GM19468 (cell line): ENCODE measurements at regions not wholly inside any gene's neighbourhood (a gene's known extent, or its start where the extent isn't known, plus 50 kb on each side); places are given as distances from the start of the nearest gene placed in this dataset.

Experiments
- ATAC-seq: cut with Tn5 transposase; IDR thresholded peaks from one replicate; pipeline ENCODE4 v1.9.1; 2021; ENCODE audit warnings: mild to moderate bottlenecking, moderate library complexity, moderate number of reproducible peaks; ENCODE audit not compliant: unreplicated experiment; ENCODE audit errors: extremely low read depth

- ATAC-seq = no peak
These were observed 154.5 kb downstream of the TENT4A start for GRCh38 chr5:6867712-6868111.

- no peak for ATAC-seq
These were observed 154.9 kb downstream of the TENT4A start for GRCh38 chr5:6868171-6868570.

- no peak for ATAC-seq
These were observed 155.5 kb downstream of the TENT4A start for GRCh38 chr5:6868575-6869215.

- no peak for ATAC-seq
These were observed 156.4 kb downstream of the TENT4A start for GRCh38 chr5:6869677-6870076.

- no peak for ATAC-seq
These were observed 159.4 kb downstream of the TENT4A start for GRCh38 chr5:6872441-6873160.

- no peak for ATAC-seq
These were observed 160.1 kb downstream of the TENT4A start for GRCh38 chr5:6873359-6873758.

- ATAC-seq = no peak
These were observed 162.1 kb downstream of the TENT4A start for GRCh38 chr5:6875376-6875775.

GRCh38 chr5:6877986-6878828, 165.0 kb downstream of the TENT4A start:
- ATAC-seq = no peak

- no peak for ATAC-seq
These were observed 172.3 kb downstream of the TENT4A start for GRCh38 chr5:6885581-6885980.

- no peak for ATAC-seq
These were observed 173.6 kb downstream of the TENT4A start for GRCh38 chr5:6886866-6887265.

GRCh38 chr5:6889030-6889429, 175.8 kb downstream of the TENT4A start:
- ATAC-seq = no peak

GRCh38 chr5:6899221-6899620, 186.0 kb downstream of the TENT4A start:
- ATAC-seq = no peak

GRCh38 chr5:6900247-6901227, 187.3 kb downstream of the TENT4A start:
- ATAC-seq = no peak

GRCh38 chr5:6902094-6902493, 188.9 kb downstream of the TENT4A start:
- no peak for ATAC-seq

GRCh38 chr5:6902597-6902996, 189.4 kb downstream of the TENT4A start:
- no peak for ATAC-seq

- ATAC-seq = no peak
These were observed 190.7 kb downstream of the TENT4A start for GRCh38 chr5:6903934-6904333.

GRCh38 chr5:6904860-6905259, 191.6 kb downstream of the TENT4A start:
- ATAC-seq = no peak

GRCh38 chr5:6905423-6905822, 192.2 kb downstream of the TENT4A start:
- ATAC-seq = no peak

- no peak for ATAC-seq
These were observed 192.7 kb downstream of the TENT4A start for GRCh38 chr5:6905883-6906282.

GRCh38 chr5:6907320-6907918, 194.2 kb downstream of the TENT4A start:
- no peak for ATAC-seq
